IPS-15b (cell line): ENCODE measurements at regions not wholly inside any gene's neighbourhood (a gene's known extent, or its start where the extent isn't known, plus 50 kb on each side); places are given as distances from the start of the nearest gene placed in this dataset.

Experiments
- H3K27me3 ChIP-seq: one replicate; pipeline ENCODE4 v1.6.1; 2013; ENCODE audit warnings: low read length; ENCODE audit not compliant: control insufficient read depth, insufficient read depth
- H3K36me3 ChIP-seq: one replicate; pipeline ENCODE4 v1.6.1; 2013; ENCODE audit warnings: low read length; ENCODE audit not compliant: control insufficient read depth, insufficient read depth
- H3K4me1 ChIP-seq: one replicate; pipeline ENCODE4 v1.6.1; 2013; ENCODE audit warnings: mild to moderate bottlenecking, low read length; ENCODE audit not compliant: control insufficient read depth, insufficient read depth
- H3K4me3 ChIP-seq: one replicate; pipeline ENCODE4 v1.5.1; 2013; ENCODE audit warnings: low read depth, low read length
- H3K9ac ChIP-seq: one replicate; pipeline ENCODE4 v1.6.1; 2013; ENCODE audit warnings: low read depth, mild to moderate bottlenecking, low read length
- H3K9me3 ChIP-seq: one replicate; pipeline ENCODE4 v1.6.1; 2013; ENCODE audit warnings: mild to moderate bottlenecking, low read length; ENCODE audit not compliant: control insufficient read depth, insufficient read depth

DNA sequence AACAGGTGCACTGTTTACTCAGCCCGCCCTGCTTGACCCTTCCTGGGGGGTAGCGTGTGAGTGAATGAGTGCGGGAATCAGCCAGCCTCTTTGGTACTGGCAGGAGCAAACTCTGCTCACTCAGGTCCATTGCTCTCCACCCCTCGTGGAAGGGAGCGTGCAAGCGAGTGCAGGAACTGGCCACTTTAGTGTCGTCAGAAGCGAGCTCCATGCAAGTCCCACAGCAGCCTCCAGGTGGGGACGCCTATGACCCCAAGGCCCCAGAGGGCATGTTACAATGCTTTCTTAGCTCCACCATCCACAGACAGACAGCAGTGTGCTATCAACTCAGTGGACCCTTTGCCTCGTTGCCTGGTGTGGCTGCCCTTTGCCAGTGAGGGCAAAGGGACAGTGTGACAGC is 1025.1 kb upstream of the CDH8 start:
- Histone ChIP-seq H3K4me1 (peaks cover 2% of the 10 kb centered on the region), H3K9ac (no peak overlapping the region), H3K9me3 (no peaks in the 10 kb centered on the region), H3K4me3 (no peak overlapping the region), H3K36me3 (no peaks in the 10 kb centered on the region), H3K27me3 (no peaks in the 10 kb centered on the region)

DNA sequence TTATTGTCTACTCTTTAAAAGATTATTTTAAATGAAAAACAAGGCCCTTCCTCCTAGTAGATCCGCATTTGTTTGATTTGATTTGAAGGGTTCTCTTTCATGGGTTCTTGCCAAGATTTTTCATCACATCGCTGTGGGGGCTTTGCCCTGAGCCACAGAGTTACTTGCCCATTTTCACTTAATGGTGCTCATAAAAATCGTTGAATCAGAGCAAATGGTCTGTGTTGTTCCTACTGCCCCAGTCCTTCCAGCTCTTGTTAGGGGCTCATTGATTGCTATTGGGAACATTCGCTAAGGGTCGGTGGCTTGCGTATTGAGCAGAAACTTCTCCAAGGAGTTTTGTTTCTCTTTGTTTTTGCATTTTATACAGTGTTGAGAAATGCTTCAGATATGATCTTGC is 1023.4 kb upstream of the CDH8 start:
- H3K9ac ChIP-seq: no peak overlapping the region
- peaks cover 2% of the 10 kb centered on the region for H3K4me1 ChIP-seq
- no peaks in the 10 kb centered on the region for H3K9me3 ChIP-seq
- no peak overlapping the region for H3K4me3 ChIP-seq
- H3K27me3 ChIP-seq: no peaks in the 10 kb centered on the region
- H3K36me3 ChIP-seq: no peaks in the 10 kb centered on the region

DNA sequence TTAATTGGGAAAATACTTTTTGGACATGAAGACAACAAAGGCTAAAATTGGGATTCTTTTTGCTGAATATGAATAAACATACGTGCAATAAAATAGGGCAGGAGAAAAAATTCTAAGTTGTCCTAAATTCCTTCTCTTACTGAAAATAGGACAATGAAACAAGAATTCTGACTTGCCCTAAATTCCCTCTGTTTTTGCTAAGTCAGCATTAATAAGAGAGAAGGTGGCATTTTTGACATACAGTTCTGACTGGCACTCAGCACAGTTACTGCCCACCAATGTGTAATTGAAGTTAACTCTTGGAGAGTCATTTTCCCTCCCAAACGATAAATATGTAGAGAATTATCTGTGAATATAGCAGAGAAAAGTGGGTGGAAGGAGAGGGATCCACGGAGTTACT is 1021.1 kb upstream of the CDH8 start:
- Histone ChIP-seq H3K9me3 (no peaks in the 10 kb centered on the region), H3K4me3 (no peak overlapping the region), H3K27me3 (no peaks in the 10 kb centered on the region), H3K4me1 (no peaks in the 10 kb centered on the region), H3K9ac (no peak overlapping the region), H3K36me3 (no peaks in the 10 kb centered on the region)

DNA sequence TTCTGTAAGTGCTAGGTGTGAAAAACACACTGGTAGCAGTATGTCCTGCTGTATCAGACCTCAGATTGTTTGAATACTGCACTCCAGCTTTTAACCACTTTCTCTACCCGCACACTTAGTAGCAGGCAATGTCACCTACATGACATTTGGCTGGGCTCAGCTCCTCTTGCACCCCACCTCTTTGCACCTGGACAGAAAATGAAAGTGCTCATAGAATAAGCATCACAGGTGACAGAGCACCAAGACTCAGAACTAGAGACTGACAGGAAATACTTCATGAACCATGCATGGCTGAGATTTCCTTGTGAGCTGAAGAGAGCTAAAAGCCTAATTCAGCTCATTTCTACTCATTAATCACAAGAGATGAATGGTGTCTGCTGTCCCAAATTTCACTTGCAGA is 1014.2 kb upstream of the CDH8 start:
- Histone ChIP-seq H3K9ac (no peak overlapping the region), H3K27me3 (no peaks in the 10 kb centered on the region), H3K4me3 (no peak overlapping the region), H3K36me3 (no peaks in the 10 kb centered on the region), H3K4me1 (no peaks in the 10 kb centered on the region), H3K9me3 (no peaks in the 10 kb centered on the region)

DNA sequence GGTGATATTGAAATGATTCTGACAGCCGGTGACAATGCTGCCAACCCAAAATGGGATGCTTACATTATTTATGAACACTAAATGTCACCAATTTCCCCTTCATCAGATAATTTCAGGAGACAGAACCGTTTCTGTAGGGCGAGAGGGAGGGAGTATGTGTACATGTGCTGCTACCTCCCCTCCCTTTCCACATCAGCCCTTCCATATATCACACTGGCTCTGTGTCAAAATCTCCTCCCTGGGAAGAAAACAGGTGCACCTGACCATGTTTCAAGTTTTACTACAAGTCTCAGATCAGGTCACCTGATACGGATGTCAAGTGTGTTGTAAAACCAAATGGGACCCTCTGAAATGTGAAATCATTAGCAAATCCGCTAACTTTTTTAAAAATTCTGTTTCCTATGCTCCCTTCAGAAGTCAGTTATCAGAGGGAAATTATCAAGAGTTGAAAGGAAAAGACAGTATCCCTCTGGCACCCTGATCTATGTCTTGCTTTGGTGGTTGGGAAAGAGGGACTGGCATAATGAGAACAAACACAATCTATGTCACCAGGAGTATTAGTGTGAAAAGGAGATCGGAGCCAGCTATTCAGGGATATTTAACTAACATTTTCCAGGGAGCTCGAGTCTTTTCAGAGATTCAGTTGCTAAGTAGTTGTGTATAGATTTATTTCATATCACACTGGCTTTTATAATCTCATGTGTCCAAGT is 1002.3 kb upstream of the CDH8 start:
- Histone ChIP-seq H3K9me3 (no peaks in the 10 kb centered on the region), H3K36me3 (no peaks in the 10 kb centered on the region), H3K4me3 (no peak overlapping the region), H3K9ac (no peak overlapping the region), H3K27me3 (no peaks in the 10 kb centered on the region), H3K4me1 (no peaks in the 10 kb centered on the region)

DNA sequence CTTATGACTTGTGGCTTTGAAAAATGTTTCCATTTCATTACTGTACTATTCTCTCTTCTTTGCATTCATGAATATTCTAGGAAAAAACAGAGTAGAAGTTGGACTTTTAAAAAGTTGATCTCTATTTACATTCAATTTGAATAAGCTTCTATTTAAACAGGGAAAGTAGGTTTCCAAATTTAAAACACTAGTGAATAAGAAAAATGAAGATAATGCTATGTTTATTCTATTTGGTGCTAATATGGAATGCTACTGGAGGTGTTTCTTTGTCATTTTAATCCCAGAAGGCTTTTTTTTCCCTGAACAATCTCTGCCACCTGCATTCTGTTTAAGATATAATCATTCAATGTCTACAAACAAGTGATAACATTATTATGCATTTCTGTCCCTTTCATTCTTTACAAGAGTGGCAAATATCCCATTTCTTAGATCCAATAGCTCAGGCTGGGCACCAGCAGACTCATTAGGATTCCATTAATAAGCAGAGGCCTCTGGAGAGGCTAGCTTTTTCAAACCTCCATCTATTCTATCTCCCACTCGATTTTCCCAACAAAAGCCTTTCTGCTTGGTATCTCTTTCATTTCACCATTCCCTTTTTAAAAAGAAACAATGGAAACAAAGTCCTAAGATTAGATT is 1001.6 kb upstream of the CDH8 start:
- no peaks in the 10 kb centered on the region for H3K9me3 ChIP-seq
- no peaks in the 10 kb centered on the region for H3K4me1 ChIP-seq
- H3K9ac ChIP-seq: no peak overlapping the region

DNA sequence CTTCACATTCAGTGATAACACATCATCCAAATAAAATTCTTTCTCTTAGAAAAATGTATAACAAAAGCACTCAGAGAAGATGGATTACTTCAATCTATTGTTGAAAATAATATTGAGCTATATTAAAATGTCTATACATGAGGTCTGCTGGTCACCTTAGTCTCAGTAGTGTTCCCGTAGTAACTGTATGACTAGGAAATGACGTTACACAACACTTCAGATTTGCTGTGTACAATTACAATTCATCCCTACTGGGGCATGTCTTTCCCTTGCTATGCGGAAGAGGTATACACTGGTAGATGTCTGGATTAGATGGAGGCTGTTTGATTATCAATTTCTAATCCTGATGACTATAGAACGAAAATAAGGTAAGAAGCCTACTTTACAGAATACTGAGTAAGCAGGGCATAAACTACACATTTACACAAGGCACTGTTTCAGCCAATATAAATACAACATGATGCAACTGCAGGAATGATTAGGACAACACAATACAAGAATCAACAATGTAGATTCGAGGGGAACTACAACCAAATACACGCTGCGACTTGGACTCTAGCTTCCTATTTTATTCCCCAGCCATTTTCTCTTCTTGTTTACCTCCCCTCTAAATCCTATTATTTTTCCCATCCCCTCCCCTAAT is 982.5 kb upstream of the CDH8 start:
- no peaks in the 10 kb centered on the region for H3K36me3 ChIP-seq
- no peaks in the 10 kb centered on the region for H3K4me1 ChIP-seq
- no peak overlapping the region for H3K4me3 ChIP-seq
- no peaks in the 10 kb centered on the region for H3K9me3 ChIP-seq
- H3K9ac ChIP-seq: no peak overlapping the region
- no peaks in the 10 kb centered on the region for H3K27me3 ChIP-seq

More for the DNA sequence above, 1001.6 kb upstream of the CDH8 start:
- Histone ChIP-seq H3K36me3 (no peaks in the 10 kb centered on the region), H3K27me3 (no peaks in the 10 kb centered on the region), H3K4me3 (no peak overlapping the region)

DNA sequence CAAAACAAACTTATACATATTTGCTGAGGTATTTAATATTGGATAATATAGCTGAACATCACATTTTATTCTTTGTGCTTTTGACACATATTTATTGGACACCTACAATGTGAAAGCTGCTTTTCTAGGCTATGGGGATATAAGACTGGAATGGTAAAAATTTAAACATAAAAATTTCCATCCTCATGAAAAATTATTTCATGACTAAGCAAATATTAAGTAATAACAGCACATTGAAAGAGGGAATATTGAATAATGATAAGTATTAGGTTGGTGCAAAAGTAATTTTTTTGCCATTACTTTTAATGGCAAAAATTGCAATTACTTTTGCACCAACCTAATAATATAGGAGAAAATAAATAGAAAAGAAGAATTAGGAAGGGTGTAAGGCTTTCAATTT is 972.5 kb upstream of the CDH8 start:
- Histone ChIP-seq H3K9me3 (peaks cover 5% of the 10 kb centered on the region), H3K4me1 (no peaks in the 10 kb centered on the region), H3K9ac (no peak overlapping the region), H3K27me3 (no peaks in the 10 kb centered on the region), H3K36me3 (no peaks in the 10 kb centered on the region), H3K4me3 (no peak overlapping the region)

DNA sequence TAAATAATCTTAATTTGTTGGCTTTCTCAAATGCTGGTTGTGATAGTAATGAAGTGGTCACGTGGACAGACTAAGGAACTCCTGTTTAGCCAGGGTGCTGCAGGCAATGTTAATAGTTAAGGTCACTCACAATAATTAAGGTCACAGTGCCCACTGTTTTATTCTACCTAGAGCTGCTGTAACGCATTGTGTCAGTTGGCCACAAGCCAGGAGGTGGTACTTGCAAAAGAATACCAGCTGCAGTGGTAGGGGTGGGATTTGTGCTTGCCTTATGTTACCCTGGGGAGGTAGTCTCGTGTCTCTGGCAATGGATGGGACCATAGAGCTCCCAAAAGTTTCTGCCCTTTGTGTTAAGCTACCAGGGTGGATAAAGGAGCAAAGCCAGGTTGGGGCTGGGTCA is 969.1 kb upstream of the CDH8 start:
- H3K4me1 ChIP-seq: no peaks in the 10 kb centered on the region
- peaks cover 5% of the 10 kb centered on the region for H3K9me3 ChIP-seq
- H3K9ac ChIP-seq: no peak overlapping the region
- H3K4me3 ChIP-seq: no peak overlapping the region
- no peaks in the 10 kb centered on the region for H3K36me3 ChIP-seq
- H3K27me3 ChIP-seq: no peaks in the 10 kb centered on the region

DNA sequence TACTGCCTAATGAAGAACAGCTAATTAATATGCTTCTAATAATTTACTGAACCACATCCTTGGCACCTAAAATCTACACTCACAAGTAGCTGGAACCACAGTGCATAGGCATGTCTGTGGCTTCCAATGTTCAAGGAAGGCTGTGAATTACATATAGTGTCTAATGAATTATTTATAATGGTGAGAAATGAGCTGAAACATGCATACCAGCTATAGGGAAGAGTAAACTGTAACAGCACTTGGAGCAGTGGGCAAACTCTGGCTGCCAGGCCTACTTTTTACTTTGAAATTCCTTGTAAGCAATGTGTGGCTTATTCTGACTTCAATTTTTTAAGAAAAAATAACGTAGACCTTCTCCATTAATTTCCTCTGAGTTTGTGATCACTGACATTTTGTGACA is 953.2 kb upstream of the CDH8 start:
- no peaks in the 10 kb centered on the region for H3K36me3 ChIP-seq
- H3K4me3 ChIP-seq: no peak overlapping the region
- H3K27me3 ChIP-seq: no peaks in the 10 kb centered on the region
- no peak overlapping the region for H3K9ac ChIP-seq
- no peaks in the 10 kb centered on the region for H3K4me1 ChIP-seq
- H3K9me3 ChIP-seq: peaks cover 6% of the 10 kb centered on the region

DNA sequence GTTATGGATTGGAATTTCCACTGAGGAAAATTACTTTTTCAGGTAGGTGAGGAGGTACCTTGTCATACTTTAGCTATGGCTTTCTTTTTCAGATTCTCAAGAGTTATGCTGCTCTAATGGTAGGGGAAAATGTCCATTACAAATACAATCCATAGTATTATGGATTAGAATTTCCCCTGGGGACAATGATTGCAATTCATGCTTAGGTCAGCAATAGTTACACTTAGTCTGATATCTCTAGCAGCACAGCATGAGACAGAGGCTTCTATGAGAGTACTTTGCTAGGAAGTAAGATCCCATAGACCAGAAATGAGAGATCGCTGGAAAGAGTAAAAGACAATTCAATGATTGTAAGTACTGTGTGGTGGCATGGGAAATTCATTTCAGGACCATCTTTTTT is 949.5 kb upstream of the CDH8 start:
- H3K27me3 ChIP-seq: no peaks in the 10 kb centered on the region
- H3K36me3 ChIP-seq: no peaks in the 10 kb centered on the region
- H3K4me1 ChIP-seq: no peaks in the 10 kb centered on the region
- H3K9me3 ChIP-seq: peaks cover 6% of the 10 kb centered on the region
- H3K9ac ChIP-seq: no peak overlapping the region
- no peak overlapping the region for H3K4me3 ChIP-seq

DNA sequence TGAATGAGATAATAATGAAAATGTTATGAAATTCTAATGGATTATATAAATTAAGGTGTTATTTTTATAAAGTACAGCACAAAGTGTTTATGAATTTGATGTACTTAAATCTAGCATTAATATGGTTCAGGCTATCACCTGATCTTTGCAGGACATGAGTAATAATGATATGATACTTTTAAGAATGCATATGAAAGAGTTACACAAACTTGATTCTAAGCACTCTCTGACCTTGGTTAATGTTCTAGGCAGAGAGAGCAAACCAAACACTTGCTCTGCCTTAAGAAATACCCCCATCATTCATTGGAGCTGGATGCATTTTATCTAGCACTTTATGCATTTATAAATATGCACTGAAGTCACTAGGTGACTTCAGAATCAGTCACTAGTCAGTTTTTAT is 942.2 kb upstream of the CDH8 start:
- Histone ChIP-seq H3K36me3 (no peaks in the 10 kb centered on the region), H3K4me1 (no peaks in the 10 kb centered on the region), H3K9ac (no peak overlapping the region), H3K4me3 (no peak overlapping the region), H3K9me3 (no peaks in the 10 kb centered on the region), H3K27me3 (no peaks in the 10 kb centered on the region)
